Activated T-cell treated with anti-CD3 and anti-CD28 coated beads, Interleukin-2, amount 50 U/mL, for 72 hours (primary cell): ENCODE measurements at regions not wholly inside any gene's neighbourhood (a gene's known extent, or its start where the extent isn't known, plus 50 kb on each side); places are given as distances from the start of the nearest gene placed in this dataset.

Experiments used
- ATAC-seq, 2 donors: fragments of 150-1000 bp; cut with Tn5 transposase; replicated peaks in 1 of 2; 2 replicates each; pipeline ENCODE4 v1.10.0; 2021; ENCODE audit warnings: moderate library complexity in 2 of 2, mild to moderate bottlenecking in 1 of 2
- DNase-seq, 2 donors: peaks; one replicate each; pipeline ENCODE4 v3.0.0; 2021 to 2022; ENCODE audit warnings: mixed read lengths in 1 of 2
- H3K27ac Mint-ChIP-seq: one replicate; pipeline ENCODE4 v1.8.0; 2022; ENCODE audit warnings: mild to moderate bottlenecking, moderate library complexity, mixed read lengths
- H3K27me3 Mint-ChIP-seq: one replicate; pipeline ENCODE4 v1.8.0; 2022; ENCODE audit warnings: low read depth, mixed read lengths
- H3K36me3 Mint-ChIP-seq, 2 donors: one replicate each; pipeline ENCODE4 v1.8.0; 2022; ENCODE audit warnings: mixed read lengths in 2 of 2, mild to moderate bottlenecking in 1 of 2; ENCODE audit not compliant: insufficient read depth in 2 of 2
- H3K4me1 Mint-ChIP-seq: one replicate; pipeline ENCODE4 v1.8.0; 2022; ENCODE audit warnings: low read depth, mixed read lengths
- H3K4me3 Mint-ChIP-seq, 2 donors: one replicate each; pipeline ENCODE4 v1.8.0; 2022; ENCODE audit warnings: mild to moderate bottlenecking in 2 of 2, mixed read lengths in 2 of 2, moderate library complexity in 2 of 2
- H3K9me3 Mint-ChIP-seq, 2 donors: one replicate each; pipeline ENCODE4 v1.8.0; 2022; ENCODE audit warnings: mixed read lengths in 2 of 2

GRCh38 chr11:119979701-119980100 lies 158.2 kb downstream of the TRIM29 start:
- H3K4me3 Mint-ChIP-seq: no peak overlapping the region
- peaks cover 8% of the 10 kb centered on the region for H3K27me3 Mint-ChIP-seq
- no peak for ATAC-seq
- no peaks in the 10 kb centered on the region for H3K4me1 Mint-ChIP-seq
- no peak overlapping the region for H3K27ac Mint-ChIP-seq
- H3K36me3 Mint-ChIP-seq: no peaks in the 10 kb centered on the region
- DNase-seq: no peak
- no peaks in the 10 kb centered on the region for H3K9me3 Mint-ChIP-seq

- Mint-ChIP-seq H3K4me3 (no peak overlapping the region), H3K9me3 (no peaks in the 10 kb centered on the region)
Measured at GRCh38 chr11:119978696-119979095, 159.2 kb downstream of the TRIM29 start.

GRCh38 chr11:119977881-119978280 lies 160.0 kb downstream of the TRIM29 start:
- no peaks in the 10 kb centered on the region for H3K36me3 Mint-ChIP-seq
- H3K9me3 Mint-ChIP-seq: no peaks in the 10 kb centered on the region
- DNase-seq (no peak), ATAC-seq (no peak)
- no peak overlapping the region for H3K4me3 Mint-ChIP-seq
- peaks cover 8% of the 10 kb centered on the region for H3K27me3 Mint-ChIP-seq
- H3K27ac Mint-ChIP-seq: no peak overlapping the region
- no peaks in the 10 kb centered on the region for H3K4me1 Mint-ChIP-seq

More at GRCh38 chr11:119978696-119979095, 159.2 kb downstream of the TRIM29 start:
- Mint-ChIP-seq H3K27me3 (peaks cover 8% of the 10 kb centered on the region), H3K36me3 (no peaks in the 10 kb centered on the region), H3K4me1 (no peaks in the 10 kb centered on the region), H3K27ac (no peak overlapping the region)
- no peak for ATAC-seq
- no peak for DNase-seq

GRCh38 chr11:119977561-119977860 lies 160.4 kb downstream of the TRIM29 start:
- DNase-seq (no peak), ATAC-seq (no peak)
- Mint-ChIP-seq H3K4me3 (no peak overlapping the region), H3K27ac (no peak overlapping the region), H3K27me3 (peaks cover 8% of the 10 kb centered on the region), H3K36me3 (no peaks in the 10 kb centered on the region), H3K4me1 (no peaks in the 10 kb centered on the region), H3K9me3 (no peaks in the 10 kb centered on the region)

GRCh38 chr11:119976805-119977560 lies 160.9 kb downstream of the TRIM29 start:
- DNase-seq (no peak), ATAC-seq (no peak)
- H3K4me1 Mint-ChIP-seq: no peaks in the 10 kb centered on the region
- H3K9me3 Mint-ChIP-seq: no peaks in the 10 kb centered on the region
- H3K4me3 Mint-ChIP-seq: no peak overlapping the region
- H3K27me3 Mint-ChIP-seq: peaks cover 8% of the 10 kb centered on the region
- H3K36me3 Mint-ChIP-seq: no peaks in the 10 kb centered on the region
- no peak overlapping the region for H3K27ac Mint-ChIP-seq

- no peak overlapping the region for H3K27ac Mint-ChIP-seq
- H3K9me3 Mint-ChIP-seq: no peaks in the 10 kb centered on the region
- H3K4me1 Mint-ChIP-seq: no peaks in the 10 kb centered on the region
- H3K36me3 Mint-ChIP-seq: no peaks in the 10 kb centered on the region
- H3K27me3 Mint-ChIP-seq: peaks cover 8% of the 10 kb centered on the region
- ATAC-seq (no peak), DNase-seq (no peak)
- H3K4me3 Mint-ChIP-seq: no peak overlapping the region
Measured at GRCh38 chr11:119975561-119976152, 162.3 kb downstream of the TRIM29 start.

GRCh38 chr11:119974467-119974866 lies 163.4 kb downstream of the TRIM29 start:
- H3K27ac Mint-ChIP-seq: no peak overlapping the region
- DNase-seq: no peak
- no peak overlapping the region for H3K4me3 Mint-ChIP-seq
- no peak for ATAC-seq
- H3K4me1 Mint-ChIP-seq: no peaks in the 10 kb centered on the region
- no peaks in the 10 kb centered on the region for H3K9me3 Mint-ChIP-seq
- peaks cover 8% of the 10 kb centered on the region for H3K27me3 Mint-ChIP-seq
- H3K36me3 Mint-ChIP-seq: no peaks in the 10 kb centered on the region

GRCh38 chr11:119974051-119974450 lies 163.9 kb downstream of the TRIM29 start:
- DNase-seq: no peak
- Mint-ChIP-seq H3K36me3 (no peaks in the 10 kb centered on the region), H3K9me3 (no peaks in the 10 kb centered on the region), H3K4me1 (no peaks in the 10 kb centered on the region), H3K27me3 (peaks cover 8% of the 10 kb centered on the region), H3K27ac (no peak overlapping the region), H3K4me3 (no peak overlapping the region)
- ATAC-seq: no peak

GRCh38 chr11:119972281-119972680 lies 165.6 kb downstream of the TRIM29 start:
- DNase-seq (no peak), ATAC-seq (no peak)
- Mint-ChIP-seq H3K4me3 (no peak overlapping the region), H3K9me3 (no peaks in the 10 kb centered on the region), H3K27ac (no peak overlapping the region), H3K36me3 (no peaks in the 10 kb centered on the region), H3K4me1 (no peaks in the 10 kb centered on the region), H3K27me3 (peaks cover 13% of the 10 kb centered on the region)

- ATAC-seq (no peak), DNase-seq (no peak)
- H3K4me3 Mint-ChIP-seq: no peak overlapping the region
- H3K27ac Mint-ChIP-seq: no peak overlapping the region
- H3K4me1 Mint-ChIP-seq: no peaks in the 10 kb centered on the region
- H3K27me3 Mint-ChIP-seq: peaks cover 7% of the 10 kb centered on the region
- no peaks in the 10 kb centered on the region for H3K9me3 Mint-ChIP-seq
- no peaks in the 10 kb centered on the region for H3K36me3 Mint-ChIP-seq
Measured at GRCh38 chr11:119970555-119971304, 167.2 kb downstream of the TRIM29 start.

- no peak overlapping the region for H3K4me3 Mint-ChIP-seq
- ATAC-seq: no peak
- peaks cover 16% of the 10 kb centered on the region for H3K27me3 Mint-ChIP-seq
- no peak for DNase-seq
- no peak overlapping the region for H3K27ac Mint-ChIP-seq
- no peaks in the 10 kb centered on the region for H3K36me3 Mint-ChIP-seq
- H3K4me1 Mint-ChIP-seq: no peaks in the 10 kb centered on the region
- no peaks in the 10 kb centered on the region for H3K9me3 Mint-ChIP-seq
Measured at GRCh38 chr11:119964136-119965025, 173.5 kb downstream of the TRIM29 start.

- Mint-ChIP-seq H3K27ac (no peak overlapping the region), H3K4me3 (no peak overlapping the region), H3K4me1 (no peaks in the 10 kb centered on the region), H3K36me3 (no peaks in the 10 kb centered on the region), H3K27me3 (peaks cover 20% of the 10 kb centered on the region), H3K9me3 (no peaks in the 10 kb centered on the region)
- ATAC-seq (no peak), DNase-seq (no peak)
Measured at GRCh38 chr11:119957951-119958350, 180.0 kb downstream of the TRIM29 start.

GRCh38 chr11:119952441-119952840 lies 185.5 kb downstream of the TRIM29 start:
- ATAC-seq: no peak
- Mint-ChIP-seq H3K9me3 (no peaks in the 10 kb centered on the region), H3K27ac (no peak overlapping the region), H3K4me3 (no peak overlapping the region), H3K4me1 (no peaks in the 10 kb centered on the region), H3K27me3 (peaks cover 21% of the 10 kb centered on the region), H3K36me3 (no peaks in the 10 kb centered on the region)
- no peak for DNase-seq
